ENCODE measurements at regions not wholly inside any gene's neighbourhood (a gene's known extent, or its start where the extent isn't known, plus 50 kb on each side); places are given as distances from the start of the nearest gene placed in this dataset.

GRCh38 chr20:39943336-39943735 lies 745.7 kb downstream of the MAFB start:
- no peak for DNase-seq (ENCODE audit: low read depth)
- no peak overlapping the region for H3K4me3 ChIP-seq (ENCODE audit: low read depth, low read length)
- no peak for TF ChIP-seq CTCF (IDR thresholded peaks at IDR 0.05; ENCODE audit: control insufficient read depth, extremely low read depth, insufficient read depth)

GRCh38 chr20:39941245-39941644 lies 747.8 kb downstream of the MAFB start:
- no peak for DNase-seq (ENCODE audit: low read depth)
- H3K4me3 ChIP-seq (ENCODE audit: low read depth, low read length) = no peak overlapping the region
- no peak for TF ChIP-seq CTCF (IDR thresholded peaks at IDR 0.05; ENCODE audit: control insufficient read depth, extremely low read depth, insufficient read depth)

GRCh38 chr20:39939241-39939865 lies 749.7 kb downstream of the MAFB start:
- no peak overlapping the region for H3K4me3 ChIP-seq (ENCODE audit: low read depth, low read length)
- TF ChIP-seq CTCF (IDR thresholded peaks at IDR 0.05; ENCODE audit: control insufficient read depth, extremely low read depth, insufficient read depth) = no peak
- no peak for DNase-seq (ENCODE audit: low read depth)

GRCh38 chr20:39936401-39936800 lies 752.6 kb downstream of the MAFB start:
- DNase-seq (ENCODE audit: low read depth) = no peak
- TF ChIP-seq CTCF (IDR thresholded peaks at IDR 0.05; ENCODE audit: control insufficient read depth, extremely low read depth, insufficient read depth) = no peak
- H3K4me3 ChIP-seq (ENCODE audit: low read depth, low read length) = no peak overlapping the region

GRCh38 chr20:39935901-39936300 lies 753.1 kb downstream of the MAFB start:
- TF ChIP-seq CTCF (IDR thresholded peaks at IDR 0.05; ENCODE audit: control insufficient read depth, extremely low read depth, insufficient read depth) = no peak
- H3K4me3 ChIP-seq (ENCODE audit: low read depth, low read length) = no peak overlapping the region
- no peak for DNase-seq (ENCODE audit: low read depth)

GRCh38 chr20:39916236-39916765 lies 772.7 kb downstream of the MAFB start:
- no peak overlapping the region for H3K4me3 ChIP-seq (ENCODE audit: low read depth, low read length)
- DNase-seq (ENCODE audit: low read depth) = no peak
- no peak for TF ChIP-seq CTCF (IDR thresholded peaks at IDR 0.05; ENCODE audit: control insufficient read depth, extremely low read depth, insufficient read depth)

GRCh38 chr20:39913274-39913673 lies 775.8 kb downstream of the MAFB start:
- no peak for TF ChIP-seq CTCF (IDR thresholded peaks at IDR 0.05; ENCODE audit: control insufficient read depth, extremely low read depth, insufficient read depth)
- DNase-seq (ENCODE audit: low read depth) = no peak
- no peak overlapping the region for H3K4me3 ChIP-seq (ENCODE audit: low read depth, low read length)
